Urinary bladder (tissue), 3 donors: ENCODE measurements at regions not wholly inside any gene's neighbourhood (a gene's known extent, or its start where the extent isn't known, plus 50 kb on each side); places are given as distances from the start of the nearest gene placed in this dataset.
"Not testable (repeated sequence)": the region's sequence is repeated elsewhere in the genome, so short reads cannot be mapped to it uniquely, and the experiment has no call there.

Experiments
- DNase-seq: peaks from one replicate; pipeline ENCODE4 v3.0.0-alpha.2; 2015; ENCODE audit errors: extremely low spot score
- H3K27ac ChIP-seq: one replicate; pipeline ENCODE4 v1.5.1; 2013; ENCODE audit warnings: low read depth, mild to moderate bottlenecking, moderate library complexity
- H3K36me3 ChIP-seq: one replicate; pipeline ENCODE4 v1.6.1; 2013; ENCODE audit warnings: mild to moderate bottlenecking, moderate library complexity; ENCODE audit not compliant: insufficient read depth
- H3K4me1 ChIP-seq: one replicate; pipeline ENCODE4 v1.6.1; 2013; ENCODE audit warnings: mild to moderate bottlenecking, moderate library complexity; ENCODE audit not compliant: insufficient read depth
- H3K4me3 ChIP-seq: one replicate; pipeline ENCODE4 v1.5.1; 2013; ENCODE audit warnings: low read depth, low read length
- WGBS: extraction: QIAGEN DNeasy Blood & Tissue Kit; methylation state at CpG from one replicate; pipeline ENCODE4 v1.1.7; 2013; 5-methylcytosine and 5-hydroxymethylcytosine counted together
- donor health status: healthy with polysubstance abuse.
- donor health status: healthy.

DNA sequence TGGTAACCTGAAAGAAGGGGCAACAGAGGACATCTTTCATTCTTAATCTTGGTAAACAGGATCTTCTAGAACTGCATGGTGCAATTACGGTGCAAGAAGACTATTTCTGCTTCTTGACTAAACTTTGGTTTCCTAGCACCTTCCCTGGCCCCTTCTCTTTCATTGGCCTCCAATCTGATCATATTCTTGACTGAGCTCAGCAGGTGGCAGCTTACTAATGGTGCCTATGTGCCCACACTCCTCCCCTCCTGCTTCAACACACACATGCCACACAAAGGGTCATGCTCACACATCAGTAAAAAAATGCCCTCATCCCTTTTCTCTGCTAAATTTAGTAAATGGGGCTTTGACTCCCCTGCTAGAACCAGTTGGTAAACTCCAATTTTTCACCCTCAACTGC is 400.5 kb upstream of the MAOA start:
- no peak overlapping the region for H3K4me3 ChIP-seq
- H3K36me3 ChIP-seq, result no peaks in the 10 kb centered on the region
- WGBS, result 92% methylated on average over 1 of the region's 1 CpG
- no peak overlapping the region for H3K27ac ChIP-seq
- no peak for DNase-seq
- no peaks in the 10 kb centered on the region for H3K4me1 ChIP-seq

DNA sequence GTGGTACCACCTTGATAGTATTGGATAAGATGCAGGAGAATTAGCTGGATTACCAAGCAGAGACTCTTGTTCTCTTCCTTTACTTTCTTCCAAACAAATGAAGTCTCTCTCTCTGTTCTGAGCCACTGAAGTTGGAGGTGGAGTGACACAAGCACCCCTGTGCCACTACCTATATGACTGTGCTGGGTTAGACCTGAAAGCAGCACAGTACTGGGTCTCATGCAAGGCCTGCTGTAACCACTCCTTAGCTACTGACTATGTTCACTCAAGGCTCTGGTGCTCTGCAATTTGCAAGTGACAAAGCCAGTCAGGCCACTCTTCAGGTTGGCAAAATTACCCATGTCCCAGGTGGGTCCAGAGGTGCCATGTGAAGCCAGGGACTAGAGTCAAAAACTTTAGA is 389.6 kb upstream of the MAOA start:
- Histone ChIP-seq H3K27ac (no peak overlapping the region), H3K4me3 (no peak overlapping the region)
- no peak for DNase-seq

DNA sequence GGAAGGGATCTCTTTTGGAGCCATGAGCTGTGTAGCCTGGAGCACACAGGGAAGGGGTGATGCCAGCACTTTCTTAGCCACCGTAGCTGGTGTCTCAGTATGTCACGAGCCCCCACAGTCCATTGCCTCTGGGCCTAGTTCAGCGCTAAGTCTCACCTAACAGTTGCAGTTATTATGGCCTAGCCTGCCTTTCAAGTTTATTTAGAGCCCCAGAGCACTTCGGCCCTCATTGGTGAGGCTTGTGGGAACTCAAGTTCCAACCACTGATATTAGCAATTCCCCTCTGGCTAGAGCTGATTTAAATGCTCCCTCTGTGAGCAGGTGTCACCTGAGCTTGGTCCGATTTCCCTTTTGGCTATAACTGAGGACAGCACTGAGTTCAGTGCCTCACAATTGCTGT is 388.4 kb upstream of the MAOA start:
- no peak overlapping the region for H3K27ac ChIP-seq
- H3K36me3 ChIP-seq, result no peaks in the 10 kb centered on the region
- no peaks in the 10 kb centered on the region for H3K4me1 ChIP-seq
- 93% methylated on average over 5 of the region's 5 CpGs for WGBS
- H3K4me3 ChIP-seq, result no peak overlapping the region
- DNase-seq, result no peak

More for the DNA sequence above, 389.6 kb upstream of the MAOA start:
- Histone ChIP-seq H3K4me1 (no peaks in the 10 kb centered on the region), H3K36me3 (no peaks in the 10 kb centered on the region)

DNA sequence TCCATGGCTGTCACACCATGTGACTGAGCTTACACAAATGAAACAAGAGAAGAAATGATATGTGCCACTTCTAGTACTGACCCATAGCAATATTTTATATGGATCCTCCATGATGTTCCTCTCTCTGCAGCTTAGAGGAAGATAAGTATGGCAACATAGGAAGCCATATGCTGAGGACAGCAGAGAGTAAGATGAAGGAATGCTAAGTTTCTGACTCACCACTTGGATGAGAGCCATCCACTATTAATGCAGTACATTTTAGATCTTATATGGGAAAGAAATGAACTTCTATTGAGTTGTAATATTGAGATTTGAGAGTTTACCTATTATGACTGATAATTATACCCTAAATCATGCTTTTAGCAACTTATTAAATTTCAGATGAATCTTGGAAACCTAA is 386.9 kb upstream of the MAOA start:
- no peak for DNase-seq
- no peaks in the 10 kb centered on the region for H3K36me3 ChIP-seq
- no peak overlapping the region for H3K27ac ChIP-seq
- H3K4me3 ChIP-seq, result no peak overlapping the region
- H3K4me1 ChIP-seq, result no peaks in the 10 kb centered on the region

DNA sequence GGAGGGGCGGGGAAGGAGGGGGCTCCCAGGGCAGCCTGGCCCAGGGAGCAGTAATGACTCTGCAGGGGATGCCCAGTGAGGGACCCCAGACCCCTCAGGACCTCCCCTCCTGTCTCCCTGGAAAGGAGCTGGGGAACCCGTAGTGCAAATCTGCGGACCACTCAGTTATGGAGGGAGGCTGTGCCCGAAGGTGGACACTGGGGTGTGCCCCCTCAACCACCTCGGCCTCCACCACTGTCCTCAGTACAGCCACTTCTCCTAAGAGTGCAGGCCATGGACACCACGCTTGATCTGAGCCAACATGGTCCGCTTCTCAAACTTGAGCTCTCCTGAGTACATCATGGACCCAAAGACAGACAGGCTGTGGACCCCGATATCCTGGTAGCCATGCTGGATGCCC is 378.2 kb upstream of the MAOA start:
- Histone ChIP-seq H3K4me3 (no peak overlapping the region), H3K36me3 (no peaks in the 10 kb centered on the region), H3K4me1 (no peaks in the 10 kb centered on the region), H3K27ac (no peak overlapping the region)
- no peak for DNase-seq
- WGBS, result 95% methylated on average over 8 of the region's 8 CpGs

DNA sequence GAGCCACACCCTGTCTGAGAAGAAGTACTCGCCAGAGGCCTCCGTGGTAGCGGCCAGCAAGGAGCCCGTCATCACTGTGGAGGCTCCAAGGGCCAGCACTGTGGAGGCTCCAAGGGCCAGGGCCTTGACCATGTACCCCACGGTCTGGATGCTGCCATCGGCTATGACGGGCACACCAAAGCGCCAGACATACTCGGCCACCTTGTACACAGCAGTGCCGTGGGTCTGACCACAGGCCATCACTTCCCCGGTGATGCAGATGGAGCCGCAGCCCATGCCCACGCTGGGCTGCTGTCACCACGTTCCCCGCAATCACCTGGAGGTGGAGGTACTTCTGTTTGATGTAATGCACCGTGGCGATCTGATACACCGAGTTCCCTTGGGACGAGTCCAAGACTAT is 377.7 kb upstream of the MAOA start:
- Histone ChIP-seq H3K36me3 (no peaks in the 10 kb centered on the region), H3K4me1 (no peaks in the 10 kb centered on the region), H3K27ac (no peak overlapping the region), H3K4me3 (no peak overlapping the region)
- DNase-seq, result no peak
- WGBS, result 93% methylated on average over 19 of the region's 19 CpGs

DNA sequence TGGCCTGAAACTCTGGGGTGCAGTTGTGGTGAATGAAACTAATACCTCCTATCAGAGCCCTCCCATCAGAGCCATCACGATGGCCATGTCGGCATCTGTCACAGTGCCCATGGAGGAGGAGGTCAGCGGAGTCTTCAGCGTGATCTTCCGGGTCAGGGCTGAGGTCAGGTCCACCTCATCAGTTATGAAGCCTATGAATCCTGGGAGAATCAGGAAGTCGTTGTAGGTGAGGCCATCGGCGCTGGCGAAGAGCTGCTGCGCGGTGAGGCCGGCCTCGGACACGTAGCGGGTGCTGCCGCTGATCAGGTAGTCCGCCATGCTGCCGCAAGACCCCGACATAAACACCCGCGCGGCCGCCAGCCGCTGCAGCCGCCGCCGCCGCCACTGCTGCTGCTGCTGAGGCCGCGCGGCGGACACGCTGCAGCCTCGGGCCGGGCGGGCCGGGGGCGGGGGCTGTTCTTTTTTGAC is 376.7 kb upstream of the MAOA start:
- WGBS, result 97% methylated on average over 38 of the region's 38 CpGs
- H3K27ac ChIP-seq, result no peak overlapping the region
- H3K36me3 ChIP-seq, result no peaks in the 10 kb centered on the region
- no peaks in the 10 kb centered on the region for H3K4me1 ChIP-seq
- H3K4me3 ChIP-seq, result no peak overlapping the region
- no peak for DNase-seq

DNA sequence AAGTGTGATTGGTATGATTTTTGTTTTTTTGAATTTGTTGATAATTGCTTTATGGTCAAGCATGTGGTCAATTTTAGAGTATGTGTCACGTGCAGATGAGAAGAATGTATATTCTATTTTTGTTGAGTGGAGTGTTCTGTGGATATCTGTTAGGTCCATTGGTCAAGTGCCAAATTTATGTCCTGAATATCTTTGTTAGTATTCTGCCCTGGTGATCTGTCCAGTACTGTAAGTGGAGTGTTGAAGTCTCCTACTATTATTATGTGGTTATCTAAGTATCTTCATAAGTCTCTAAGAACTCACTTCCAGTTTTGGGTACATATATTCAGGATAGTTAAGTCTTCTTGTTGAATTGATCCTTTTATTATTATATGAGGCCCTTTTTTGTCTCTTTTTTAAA is 372.9 kb upstream of the MAOA start:
- no peak overlapping the region for H3K4me3 ChIP-seq
- WGBS, result 74% methylated on average over 1 of the region's 1 CpG
- DNase-seq, result no peak
- no peak overlapping the region for H3K27ac ChIP-seq
- H3K36me3 ChIP-seq, result no peaks in the 10 kb centered on the region
- H3K4me1 ChIP-seq, result no peaks in the 10 kb centered on the region

DNA sequence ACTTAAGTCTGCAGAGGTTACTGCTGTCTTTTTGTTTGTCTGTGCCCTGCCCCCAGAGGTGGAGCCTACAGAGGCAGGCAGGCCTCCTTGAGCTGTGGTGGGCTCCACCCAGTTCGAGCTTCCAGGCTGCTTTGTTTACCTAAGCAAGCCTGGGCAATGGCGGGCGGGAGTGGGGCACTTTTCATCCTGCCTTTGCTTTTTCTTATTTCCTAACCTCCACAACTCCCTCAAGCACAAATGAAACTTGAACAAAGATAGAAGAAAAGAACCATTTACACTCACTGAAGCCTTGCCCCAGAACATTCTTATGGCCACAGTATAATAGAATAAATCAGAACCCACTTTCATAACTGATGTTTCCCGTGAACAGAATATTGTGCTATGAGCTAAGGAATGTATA is 344.5 kb upstream of the MAOA start:
- WGBS, result 44% methylated on average over 4 of the region's 4 CpGs
- not testable (repeated sequence) for H3K27ac ChIP-seq, H3K4me3 ChIP-seq, H3K36me3 ChIP-seq, DNase-seq, H3K4me1 ChIP-seq

DNA sequence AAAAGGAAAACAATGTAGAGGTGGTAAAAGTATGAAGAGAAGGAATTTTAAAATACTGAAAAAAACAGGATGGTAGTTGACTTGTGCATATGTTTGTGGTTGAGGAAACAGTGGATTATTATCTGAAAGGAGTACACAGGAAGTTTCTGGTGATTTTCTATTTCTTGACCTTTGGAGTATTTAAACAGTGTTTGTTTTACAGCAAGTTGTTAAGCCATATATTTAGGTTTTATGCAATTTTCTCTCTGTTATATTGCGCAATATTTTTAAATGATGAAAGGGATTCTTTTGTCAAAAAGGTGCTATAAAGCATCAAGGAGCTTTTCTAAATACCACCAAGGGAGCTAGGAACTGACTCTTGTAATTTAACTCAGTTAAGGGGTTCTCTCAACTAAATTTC is 343.1 kb upstream of the MAOA start:
- no peaks in the 10 kb centered on the region for H3K36me3 ChIP-seq
- no peaks in the 10 kb centered on the region for H3K4me1 ChIP-seq
- H3K4me3 ChIP-seq, result no peak overlapping the region
- no peak for DNase-seq
- no peak overlapping the region for H3K27ac ChIP-seq
- WGBS, result 75% methylated on average over 1 of the region's 1 CpG

DNA sequence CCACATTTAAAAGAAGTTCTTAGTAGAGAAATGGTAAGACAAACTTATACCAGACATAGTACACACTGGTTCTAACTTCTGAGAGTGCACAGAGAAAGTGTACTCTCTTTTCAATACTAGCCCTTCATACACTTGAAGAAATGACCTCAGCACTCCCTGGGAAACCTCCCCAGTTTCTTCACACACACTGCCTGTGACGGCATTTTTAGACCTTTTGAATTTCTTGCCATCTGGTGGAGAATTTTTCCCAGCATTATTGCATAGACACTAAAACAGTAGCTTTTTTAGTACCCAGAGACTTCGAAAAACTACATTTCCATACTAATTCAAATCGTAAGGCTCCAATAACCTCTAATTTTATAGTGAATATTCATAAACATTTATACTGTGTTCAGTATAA is 341.6 kb upstream of the MAOA start:
- no peak overlapping the region for H3K27ac ChIP-seq
- H3K36me3 ChIP-seq, result no peaks in the 10 kb centered on the region
- DNase-seq, result no peak
- 64% methylated on average over 3 of the region's 3 CpGs for WGBS
- H3K4me3 ChIP-seq, result no peak overlapping the region
- no peaks in the 10 kb centered on the region for H3K4me1 ChIP-seq

DNA sequence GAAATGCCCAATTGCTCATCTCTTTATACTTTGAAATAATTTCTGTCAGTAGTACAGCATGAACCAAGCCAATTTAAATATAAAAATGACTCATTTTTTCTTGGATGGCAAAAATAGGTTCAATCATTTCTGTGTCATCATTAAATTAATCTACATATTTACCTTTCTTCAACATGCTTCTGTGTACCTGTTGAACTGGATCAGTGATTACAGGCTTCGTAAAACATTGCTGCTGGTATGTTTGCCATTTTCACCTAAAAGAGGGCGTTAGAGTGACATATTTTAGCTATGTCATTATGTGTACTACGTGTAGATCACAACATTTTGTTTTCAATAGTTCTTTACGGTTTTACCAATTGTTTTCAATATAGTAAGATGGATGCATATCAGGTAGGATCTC is 340.5 kb upstream of the MAOA start:
- no peak overlapping the region for H3K4me3 ChIP-seq
- H3K27ac ChIP-seq, result no peak overlapping the region
- H3K4me1 ChIP-seq, result no peaks in the 10 kb centered on the region
- H3K36me3 ChIP-seq, result no peaks in the 10 kb centered on the region
- WGBS, result 84% methylated on average over 4 of the region's 4 CpGs
- no peak for DNase-seq

DNA sequence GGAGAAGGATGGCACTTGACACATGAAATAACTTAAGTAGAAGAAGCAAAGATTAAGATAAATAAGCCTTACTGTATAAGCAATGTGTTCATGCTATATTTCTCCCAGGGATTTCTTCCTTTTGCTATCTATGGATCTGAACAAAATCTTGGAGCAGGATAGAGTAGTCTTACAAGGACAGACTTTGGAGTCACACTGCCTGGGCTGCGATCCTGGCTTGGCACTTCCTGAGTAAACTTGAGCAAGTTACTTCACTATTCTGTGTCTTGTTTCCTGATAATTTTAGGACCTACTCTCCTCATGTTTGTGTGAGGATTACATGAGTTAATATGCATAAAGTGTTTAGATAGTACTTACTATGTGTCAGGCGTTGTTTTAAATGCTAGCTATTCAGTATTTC is 340.0 kb upstream of the MAOA start:
- no peaks in the 10 kb centered on the region for H3K36me3 ChIP-seq
- no peak overlapping the region for H3K27ac ChIP-seq
- H3K4me3 ChIP-seq, result no peak overlapping the region
- H3K4me1 ChIP-seq, result no peaks in the 10 kb centered on the region
- no peak for DNase-seq
- WGBS, result 63% methylated on average over 2 of the region's 2 CpGs

DNA sequence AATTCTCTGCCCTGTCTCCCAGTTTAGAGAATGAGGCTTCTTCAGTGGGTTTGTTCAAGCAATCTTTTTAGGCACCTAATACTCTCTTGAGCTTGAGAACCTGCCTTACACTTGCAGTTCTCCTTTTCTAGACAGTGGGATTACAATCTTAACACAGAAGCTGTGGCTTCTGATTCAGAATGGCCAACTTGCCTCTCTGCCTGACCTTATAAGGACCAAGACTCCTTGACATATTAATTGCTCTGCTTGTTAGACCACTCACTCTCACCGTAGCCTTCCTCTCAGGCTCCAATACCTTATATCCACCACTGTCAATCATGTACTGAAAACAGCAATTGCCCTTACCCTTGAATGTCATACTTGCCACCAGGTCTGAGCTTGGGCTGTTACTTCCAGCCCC is 338.7 kb upstream of the MAOA start:
- Histone ChIP-seq H3K4me3 (no peak overlapping the region), H3K27ac (no peak overlapping the region), H3K36me3 (no peaks in the 10 kb centered on the region), H3K4me1 (no peaks in the 10 kb centered on the region)
- no peak for DNase-seq
- WGBS, result 90% methylated on average over 1 of the region's 1 CpG

DNA sequence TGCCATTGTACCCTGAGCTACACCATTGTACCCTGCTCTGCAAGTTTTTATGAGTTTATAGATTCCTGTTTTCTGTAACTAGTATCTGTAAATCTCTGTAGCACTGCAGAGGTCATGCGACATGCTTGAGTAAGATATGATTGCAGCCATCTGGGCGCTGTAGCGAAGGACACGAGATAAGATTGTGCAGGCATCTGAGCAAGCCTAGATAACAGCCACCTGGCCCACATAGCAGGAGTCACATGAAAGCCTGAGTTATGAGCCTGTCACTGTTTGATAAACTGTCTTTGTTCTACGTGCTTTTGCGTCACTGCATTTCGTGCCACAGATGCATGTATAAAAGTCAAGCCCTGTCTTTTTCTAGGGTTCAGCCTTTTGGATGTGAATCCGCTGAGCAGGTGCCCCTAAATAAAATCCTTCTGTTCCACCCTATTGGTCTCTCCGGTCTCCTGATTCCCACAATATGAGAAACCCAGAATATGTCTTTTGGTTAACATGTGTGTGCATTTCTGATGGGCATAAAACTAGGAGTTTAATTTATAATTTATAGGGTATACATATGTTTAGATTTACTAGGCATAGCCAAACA is 327.6 kb upstream of the MAOA start:
- H3K27ac ChIP-seq, result no peak overlapping the region
- H3K4me1 ChIP-seq, result no peaks in the 10 kb centered on the region
- H3K36me3 ChIP-seq, result no peaks in the 10 kb centered on the region
- 53% methylated on average over 9 of the region's 9 CpGs for WGBS
- H3K4me3 ChIP-seq, result no peak overlapping the region
- no peak for DNase-seq
